WERI-Rb-1 (cell line): ENCODE measurements at regions not wholly inside any gene's neighbourhood (a gene's known extent, or its start where the extent isn't known, plus 50 kb on each side); places are given as distances from the start of the nearest gene placed in this dataset.

Source experiments
- DNase-seq: peaks from one replicate; pipeline ENCODE4 v3.0.0-alpha.2; 2020
- H3K27ac ChIP-seq: fragments of 250-450 bp; sonication (Bioruptor Pico); 2 replicates; pipeline ENCODE4 v1.5.1; 2020; ENCODE audit warnings: mild to moderate bottlenecking, moderate library complexity
- H3K27me3 ChIP-seq: fragments of 250-450 bp; sonication (Bioruptor Pico); 2 replicates; pipeline ENCODE4 v1.5.1; 2021; ENCODE audit warnings: mild to moderate bottlenecking, low read depth, moderate library complexity; ENCODE audit not compliant: insufficient read depth, severe bottlenecking
- H3K36me3 ChIP-seq: fragments of 250-450 bp; sonication (Bioruptor Pico); 2 replicates; pipeline ENCODE4 v1.5.1; 2020; ENCODE audit warnings: mild to moderate bottlenecking, moderate library complexity
- H3K4me3 ChIP-seq: 2 replicates; pipeline ENCODE4 v1.5.1; 2011; ENCODE audit warnings: low read depth, mild to moderate bottlenecking, control low read depth, low read length
- H3K9me3 ChIP-seq: fragments of 250-450 bp; sonication (Bioruptor Pico); 2 replicates; pipeline ENCODE4 v1.5.1; 2021; ENCODE audit warnings: mild to moderate bottlenecking, moderate library complexity; ENCODE audit not compliant: severe bottlenecking
- CTCF ChIP-seq: IDR thresholded peaks from 2 replicates; pipeline ENCODE4 v1.5.1; 2011; ENCODE audit warnings: low read depth, mild to moderate bottlenecking, control low read depth, inconsistent platforms, low read length

GRCh38 chr2:12436935-12437561 lies 279.7 kb upstream of the TRIB2 start:
- no peaks in the 10 kb centered on the region for H3K27me3 ChIP-seq
- no peak for DNase-seq
- no peak for TF ChIP-seq CTCF

DNA sequence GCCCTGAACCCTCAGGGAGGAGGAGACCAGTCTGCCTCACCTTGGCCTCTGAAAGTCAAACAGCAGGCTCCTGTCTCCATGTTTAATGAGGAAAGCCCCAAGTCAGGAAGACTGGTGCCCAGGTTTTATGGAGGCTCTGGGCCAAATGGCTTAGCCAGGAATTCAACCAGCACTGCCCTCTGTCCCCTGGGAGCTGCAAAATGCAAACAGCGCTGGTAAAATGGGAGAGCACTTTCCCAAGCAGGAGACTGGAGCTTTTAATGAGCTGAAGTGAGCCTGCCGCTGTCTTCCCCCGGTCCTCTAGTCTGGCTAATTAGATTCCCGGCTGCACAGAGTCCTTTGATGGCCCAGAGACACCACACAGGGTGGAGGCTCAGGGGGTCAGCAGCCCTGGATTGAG lies 276.0 kb upstream of the TRIB2 start:
- Histone ChIP-seq H3K4me3 (no peak overlapping the region), H3K27me3 (no peaks in the 10 kb centered on the region), H3K36me3 (no peaks in the 10 kb centered on the region), H3K27ac (no peak overlapping the region), H3K9me3 (no peaks in the 10 kb centered on the region)
- DNase-seq = no peak
- TF ChIP-seq CTCF = no peak

More at GRCh38 chr2:12436935-12437561, 279.7 kb upstream of the TRIB2 start:
- H3K4me3 ChIP-seq = no peak overlapping the region
- H3K9me3 ChIP-seq = no peaks in the 10 kb centered on the region
- no peaks in the 10 kb centered on the region for H3K36me3 ChIP-seq
- H3K27ac ChIP-seq = no peak overlapping the region

DNA sequence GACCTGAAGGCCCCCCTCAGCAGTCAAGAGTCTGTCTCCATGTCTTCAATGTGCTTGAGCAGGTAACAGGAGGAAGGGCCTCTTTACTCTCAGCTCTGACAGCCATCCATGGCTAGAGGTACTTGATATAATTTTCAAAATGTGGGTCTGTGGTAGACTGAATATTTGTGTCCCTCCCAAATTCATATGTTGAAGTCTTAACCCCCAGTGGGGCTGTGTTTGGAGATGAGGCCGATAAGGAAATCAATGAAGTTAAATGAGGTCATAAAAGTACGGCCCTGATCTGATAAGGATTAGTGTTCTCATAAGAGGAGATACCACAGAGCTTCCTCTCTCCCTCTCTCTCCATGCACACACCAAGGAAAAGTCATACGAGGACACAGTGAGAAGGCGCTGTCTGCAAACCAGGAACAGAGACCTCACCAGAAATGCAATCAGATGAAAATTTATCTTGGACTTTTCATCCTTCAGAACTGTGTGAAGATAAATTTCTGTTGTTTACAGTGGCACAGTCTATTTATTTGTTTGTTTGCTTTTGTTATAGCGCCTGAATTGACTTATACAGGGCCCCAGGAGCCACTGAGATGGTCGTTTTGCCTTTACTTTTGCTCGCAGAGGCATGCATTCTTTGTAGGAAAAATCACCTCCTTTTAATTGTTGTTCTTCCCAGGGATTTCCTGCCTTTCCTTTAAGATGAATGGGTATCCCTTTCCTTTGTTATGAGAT lies 274.8 kb upstream of the TRIB2 start:
- no peaks in the 10 kb centered on the region for H3K27me3 ChIP-seq
- no peaks in the 10 kb centered on the region for H3K9me3 ChIP-seq
- no peaks in the 10 kb centered on the region for H3K36me3 ChIP-seq
- no peak for DNase-seq
- TF ChIP-seq CTCF = no peak
- H3K27ac ChIP-seq = no peak overlapping the region
- H3K4me3 ChIP-seq = no peak overlapping the region

DNA sequence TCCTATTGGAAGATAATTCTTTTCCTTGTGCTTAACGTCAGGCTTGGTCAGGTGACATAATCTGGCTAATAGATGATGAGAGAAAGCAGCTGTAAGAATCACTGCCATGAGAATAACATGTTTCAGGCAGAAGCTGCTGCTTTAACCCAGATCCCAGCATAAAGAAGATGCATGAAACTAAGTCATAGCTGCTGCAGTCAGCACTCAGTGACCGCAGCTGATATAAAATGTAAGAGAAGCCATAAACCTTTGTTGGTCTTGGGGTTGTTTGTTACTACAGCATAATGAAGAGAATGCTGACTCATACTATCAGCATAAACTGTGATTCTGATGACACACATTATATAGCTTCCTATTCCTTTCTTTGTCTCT lies 274.3 kb upstream of the TRIB2 start:
- H3K36me3 ChIP-seq = no peaks in the 10 kb centered on the region
- H3K4me3 ChIP-seq = no peak overlapping the region
- no peaks in the 10 kb centered on the region for H3K27me3 ChIP-seq
- H3K9me3 ChIP-seq = no peaks in the 10 kb centered on the region
- no peak for DNase-seq
- H3K27ac ChIP-seq = no peak overlapping the region
- TF ChIP-seq CTCF = no peak

- Histone ChIP-seq H3K9me3 (no peaks in the 10 kb centered on the region), H3K27ac (no peak overlapping the region)
Measured at GRCh38 chr2:12448846-12449505, 267.8 kb upstream of the TRIB2 start.

More at GRCh38 chr2:12448846-12449505, 267.8 kb upstream of the TRIB2 start:
- Histone ChIP-seq H3K27me3 (no peaks in the 10 kb centered on the region), H3K4me3 (no peak overlapping the region), H3K36me3 (no peaks in the 10 kb centered on the region)
- no peak for TF ChIP-seq CTCF
- no peak for DNase-seq
